Stimulated activated CD4-positive, alpha-beta T cell treated with anti-CD3 and anti-CD28 coated beads, Interleukin-12 subunit alpha, Interleukin-12 subunit beta, amount 100 ng/mL, for 24 hours (primary cell): ENCODE measurements at regions not wholly inside any gene's neighbourhood (a gene's known extent, or its start where the extent isn't known, plus 50 kb on each side); places are given as distances from the start of the nearest gene placed in this dataset.

ENCODE experiments used
- DNase-seq, 2 experiments: peaks; one replicate each; pipeline ENCODE4 v3.0.0-alpha.2; 2020; ENCODE audit warnings: low read depth in 2 of 2

DNA sequence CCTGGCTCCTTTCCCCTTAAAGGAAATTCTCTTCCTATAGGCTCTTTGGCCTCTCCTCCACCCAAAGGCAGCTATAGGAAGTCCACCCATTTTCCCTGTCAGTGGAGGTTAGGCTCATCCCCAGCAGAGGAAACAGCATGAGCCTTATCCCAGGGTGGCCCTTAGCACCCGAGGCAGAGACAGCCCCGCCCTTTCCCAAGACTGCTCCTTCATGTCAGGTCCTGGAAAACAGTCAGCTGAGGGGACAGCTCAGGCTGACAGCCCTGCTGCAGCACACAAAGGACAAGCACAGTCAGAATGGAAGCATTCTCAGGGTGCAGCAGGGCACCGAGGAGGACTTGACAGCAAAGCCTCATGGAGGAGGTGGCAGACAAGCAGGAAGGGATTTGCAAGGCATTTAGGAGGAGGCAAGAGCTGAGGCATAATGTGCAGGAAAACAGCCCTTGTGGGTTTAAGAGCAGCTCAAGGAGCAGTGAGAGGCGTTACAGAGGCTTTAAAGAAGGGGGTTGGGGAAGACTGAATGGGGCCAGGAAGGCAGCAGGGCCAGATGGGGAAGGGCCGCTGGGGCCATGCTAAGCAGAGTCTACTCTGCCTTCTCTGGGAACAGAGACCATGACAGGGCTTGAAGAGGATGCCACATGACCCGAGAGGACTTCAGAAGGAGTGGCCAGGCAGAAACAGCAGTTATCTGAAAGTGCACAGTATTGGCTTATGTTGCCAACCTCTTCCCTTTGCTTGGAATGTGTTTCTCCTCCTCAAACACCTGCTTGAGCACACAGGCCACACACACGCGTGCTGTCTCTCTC is 216.6 kb downstream of the SH3BP4 start:
- no peak for DNase-seq

DNA sequence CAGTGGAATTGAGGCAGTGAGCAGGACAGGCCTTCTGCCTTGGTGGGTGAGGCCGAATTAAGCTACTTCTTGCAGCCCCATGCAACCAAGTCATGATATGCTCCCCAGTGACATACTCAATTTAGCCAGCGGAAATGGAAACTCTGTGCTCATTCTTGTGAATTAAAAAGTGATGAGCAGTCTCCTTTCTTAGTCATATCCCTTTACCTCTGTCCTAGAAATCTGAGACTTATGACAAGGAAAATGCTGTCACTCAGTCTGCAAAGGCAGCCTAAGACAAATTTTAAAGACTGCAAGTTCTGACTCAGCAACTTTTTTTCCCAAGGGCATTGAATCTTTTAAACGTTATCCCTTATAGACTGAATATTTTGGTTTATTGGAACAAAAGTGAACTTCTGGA is 218.2 kb downstream of the SH3BP4 start:
- no peak for DNase-seq

DNA sequence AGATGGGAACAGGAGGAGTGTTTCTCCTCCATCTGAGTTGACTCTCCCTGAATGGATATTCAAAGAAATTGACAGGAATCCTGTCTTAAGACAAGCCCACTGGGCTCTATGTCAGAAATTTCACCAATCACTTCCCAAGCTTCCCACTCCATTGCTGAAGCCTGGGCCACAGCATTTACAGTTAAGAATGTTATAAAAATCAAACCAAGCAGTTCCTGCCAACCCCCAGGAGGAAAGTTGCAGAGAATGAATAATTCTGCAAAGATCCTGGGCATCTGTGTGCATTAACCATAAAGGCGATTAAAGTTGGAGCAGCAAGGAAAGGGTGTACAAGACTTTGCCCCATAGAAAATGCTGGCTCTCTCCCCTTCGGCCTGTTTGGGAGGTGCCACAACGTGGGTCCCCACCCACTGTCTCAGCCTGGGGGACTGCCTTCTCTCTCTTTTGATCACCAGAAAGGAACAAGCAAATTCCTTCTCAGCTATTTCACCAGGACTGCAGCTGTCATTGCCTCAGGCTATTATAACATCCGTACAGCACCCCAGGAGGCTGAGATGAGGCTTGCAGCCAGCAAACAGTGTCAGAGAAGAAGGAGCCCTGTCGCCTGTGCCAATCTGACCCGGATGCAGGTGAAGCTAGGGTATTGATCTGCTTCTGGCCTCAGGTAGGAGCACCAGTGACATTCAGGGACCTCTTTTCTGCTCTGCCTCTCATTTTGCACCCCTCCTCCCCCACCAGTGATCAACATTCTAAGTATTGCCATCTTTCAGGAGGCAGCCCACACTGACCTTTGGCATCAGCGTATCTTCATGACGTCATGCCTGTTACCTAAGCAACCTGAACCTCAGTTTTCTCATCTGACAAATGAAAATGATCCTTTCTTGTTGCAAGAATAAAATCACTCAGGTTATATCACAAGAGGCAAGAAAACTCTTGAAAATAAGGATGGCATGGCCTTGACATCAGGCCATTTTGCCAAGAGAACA is 219.0 kb downstream of the SH3BP4 start:
- no peak for DNase-seq

DNA sequence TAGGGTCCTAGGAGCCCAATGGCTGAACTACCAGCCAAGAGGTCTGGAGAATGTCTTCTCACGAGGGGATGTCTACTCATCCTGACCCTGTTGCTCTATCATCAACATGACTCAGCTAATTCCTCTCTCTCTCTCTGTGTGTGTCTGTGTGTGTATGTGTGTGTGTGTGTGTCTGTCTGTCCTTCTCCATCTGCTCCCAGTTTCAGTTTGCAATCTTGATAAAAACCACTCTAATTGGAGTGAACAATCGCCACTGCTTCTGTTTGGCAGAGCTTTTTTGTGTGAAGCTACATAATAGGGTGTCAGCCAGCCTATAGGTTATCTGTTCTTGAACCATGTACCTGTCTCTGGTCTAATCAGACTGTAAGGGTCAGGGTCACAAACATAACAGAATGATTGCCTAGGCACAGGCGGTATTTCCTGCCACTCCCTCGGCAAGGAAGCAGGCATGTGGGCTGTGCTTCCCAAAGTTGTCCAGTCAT is 219.8 kb downstream of the SH3BP4 start:
- DNase-seq = no peak

DNA sequence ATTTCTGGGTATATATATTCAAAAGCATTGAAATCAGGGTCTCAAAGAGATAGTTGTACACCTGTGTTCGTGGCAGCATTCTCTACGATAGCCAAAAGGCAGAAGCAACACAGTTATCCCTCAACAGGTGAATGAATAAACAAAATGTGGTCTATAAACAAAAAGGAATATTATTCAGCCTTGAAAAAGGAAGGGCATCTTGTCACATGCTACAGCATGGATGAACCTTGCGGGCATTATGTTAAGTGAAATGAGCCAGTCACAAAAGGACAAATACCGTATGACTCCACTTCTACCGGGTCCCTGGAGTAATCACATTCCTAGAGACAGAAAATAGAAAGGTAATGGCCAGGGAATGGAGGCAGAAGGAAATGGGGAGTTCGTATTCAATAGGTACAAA is 228.8 kb downstream of the SH3BP4 start:
- no peak for DNase-seq

DNA sequence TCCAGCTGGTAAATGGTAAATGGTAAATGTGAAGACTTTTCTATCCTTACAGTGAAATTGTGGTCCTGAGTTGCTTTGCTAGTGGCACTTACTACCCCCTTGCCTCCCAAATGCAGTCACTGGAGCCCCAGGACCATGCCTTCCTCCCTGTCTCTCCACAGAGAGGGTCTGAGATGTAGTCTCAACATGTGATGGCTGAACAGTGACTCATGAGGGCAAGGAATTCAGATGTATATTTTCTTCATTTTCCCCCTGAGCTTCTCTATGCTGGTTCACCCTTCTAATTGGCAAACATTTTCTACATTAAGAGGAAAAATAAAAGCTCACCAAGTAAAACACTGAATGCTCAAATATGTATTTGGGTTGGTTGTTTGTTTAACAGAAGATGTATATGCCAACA is 232.0 kb downstream of the SH3BP4 start:
- DNase-seq = no peak

DNA sequence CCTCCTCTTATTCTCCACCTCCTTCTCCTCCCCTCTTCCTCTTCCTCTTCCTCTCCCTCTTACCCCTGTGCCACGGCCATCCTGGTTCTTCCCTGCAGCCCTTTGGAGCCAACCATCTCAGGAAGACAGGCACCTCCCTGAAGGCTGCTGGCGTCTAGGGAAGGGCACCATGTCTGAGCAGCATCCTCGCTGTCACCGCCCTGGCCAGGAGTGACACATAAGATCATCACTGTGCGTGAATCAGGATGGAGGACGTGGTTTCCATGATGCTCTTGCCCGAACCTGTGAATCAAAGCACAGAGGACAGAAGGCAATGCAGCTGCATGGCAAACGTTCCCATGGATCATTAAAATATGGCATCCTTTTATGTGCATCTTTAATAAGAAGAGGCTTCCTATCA is 236.0 kb downstream of the SH3BP4 start:
- no peak for DNase-seq

DNA sequence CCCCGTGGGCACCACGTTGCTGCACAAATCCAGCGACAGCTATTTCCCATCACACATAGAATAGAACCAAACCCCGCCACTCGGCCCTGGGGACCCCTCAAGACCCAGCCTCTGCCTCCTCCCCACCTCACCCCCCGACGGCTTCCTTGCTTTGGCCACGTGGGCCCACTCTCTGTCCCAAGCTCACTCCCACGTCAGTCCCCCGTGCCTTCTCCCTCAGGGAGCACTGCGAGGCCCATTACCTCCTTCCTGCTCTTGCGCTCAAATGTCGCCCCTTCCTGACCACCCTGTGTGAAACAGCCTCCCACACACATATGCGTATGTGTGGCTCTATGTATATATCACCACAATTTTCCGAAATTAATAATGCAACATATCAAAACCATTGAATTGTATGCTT is 239.7 kb downstream of the SH3BP4 start:
- DNase-seq = no peak

DNA sequence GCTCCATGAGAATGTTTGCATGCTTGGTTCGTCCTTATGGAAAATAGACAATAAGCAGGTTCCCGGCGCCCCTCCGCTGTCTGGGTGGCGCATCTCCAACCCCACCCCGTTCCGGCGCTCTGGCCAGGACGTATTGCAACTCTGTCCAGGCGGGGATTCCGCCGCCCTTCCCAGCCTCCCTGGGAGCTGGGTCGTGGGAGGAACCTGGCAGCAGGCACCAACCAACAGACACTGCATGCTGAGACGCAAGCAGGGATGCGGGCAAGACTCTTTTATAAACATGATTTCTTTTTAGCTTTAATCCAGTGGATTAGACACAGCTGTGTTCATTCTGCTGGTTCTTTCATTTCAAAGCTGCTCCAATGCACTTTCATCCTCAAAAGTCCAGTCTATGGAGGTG is 240.2 kb downstream of the SH3BP4 start:
- DNase-seq = no peak

DNA sequence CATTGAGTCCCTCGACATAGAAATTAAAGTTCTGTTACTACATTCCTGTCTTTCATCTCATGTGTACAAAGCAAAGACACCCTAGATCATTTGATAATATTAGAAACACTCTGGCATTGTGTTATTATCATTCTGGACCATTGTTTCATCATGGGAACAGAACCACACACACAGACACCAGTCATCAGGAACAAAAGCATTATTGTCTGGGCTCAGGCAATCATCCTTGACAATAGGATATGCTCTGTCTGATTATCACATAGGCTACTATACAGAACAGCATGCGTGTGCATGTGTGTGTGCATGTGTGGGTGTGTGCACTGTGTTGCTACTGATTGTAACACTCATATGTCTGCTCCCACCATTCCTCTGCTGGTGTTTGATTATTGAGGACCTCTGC is 242.5 kb downstream of the SH3BP4 start:
- no peak for DNase-seq

DNA sequence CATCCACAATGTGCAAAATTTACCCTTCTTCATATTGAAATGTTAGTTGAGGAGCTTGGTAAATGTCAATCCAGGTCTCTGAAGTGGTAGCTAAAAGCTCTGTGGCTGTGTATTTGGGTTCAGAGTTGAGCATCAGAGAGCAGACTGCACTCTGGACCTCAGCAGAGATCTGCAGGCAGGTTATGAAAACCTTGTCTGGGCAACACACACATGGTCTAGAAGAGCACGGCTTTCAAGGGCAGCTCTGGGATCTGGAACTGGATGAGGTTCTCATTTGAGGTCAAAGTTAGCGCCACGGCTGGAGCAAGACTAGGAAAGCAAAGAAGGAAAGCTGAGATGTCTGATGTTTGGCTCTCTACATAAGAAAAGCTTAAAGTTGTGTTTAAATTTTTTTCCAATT is 243.0 kb downstream of the SH3BP4 start:
- DNase-seq = no peak

DNA sequence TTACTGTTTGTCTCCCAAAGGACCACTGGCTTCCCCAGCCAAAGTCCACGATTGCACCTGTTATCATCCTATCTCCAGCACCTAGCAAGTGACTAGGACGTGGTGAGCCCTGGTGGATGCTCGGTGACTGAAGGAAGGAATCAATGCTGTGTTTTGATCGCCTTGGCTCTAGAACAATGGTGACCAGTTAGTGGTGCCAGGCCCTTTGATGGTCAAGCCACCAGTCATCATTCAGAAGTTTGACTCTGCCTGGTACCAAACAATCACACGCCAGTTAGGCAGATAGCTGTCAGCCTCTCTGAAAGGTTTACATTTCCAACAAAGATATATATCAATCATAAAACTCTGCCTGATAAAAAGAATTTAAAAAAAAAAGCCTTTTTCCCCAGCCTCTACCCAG is 244.1 kb downstream of the SH3BP4 start:
- no peak for DNase-seq

DNA sequence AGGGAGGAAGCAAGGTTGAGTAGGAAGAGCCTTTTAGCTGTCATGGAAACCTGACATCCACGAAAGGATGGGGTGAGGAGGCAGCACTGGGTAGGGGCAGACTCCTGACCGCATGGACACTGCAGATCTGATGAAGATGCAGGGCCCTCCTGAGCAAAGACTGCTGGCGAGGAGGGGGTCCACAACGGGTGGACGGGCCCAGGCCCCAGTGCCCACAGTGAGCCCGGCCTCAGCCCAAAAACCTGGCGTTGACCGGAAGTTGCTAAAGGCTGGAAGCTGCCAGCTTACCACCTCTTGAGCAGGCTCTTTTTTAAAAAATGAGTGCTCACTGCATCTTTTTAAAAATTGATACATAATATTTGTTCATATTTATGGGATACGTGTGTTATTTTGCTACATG is 247.3 kb downstream of the SH3BP4 start:
- no peak for DNase-seq

DNA sequence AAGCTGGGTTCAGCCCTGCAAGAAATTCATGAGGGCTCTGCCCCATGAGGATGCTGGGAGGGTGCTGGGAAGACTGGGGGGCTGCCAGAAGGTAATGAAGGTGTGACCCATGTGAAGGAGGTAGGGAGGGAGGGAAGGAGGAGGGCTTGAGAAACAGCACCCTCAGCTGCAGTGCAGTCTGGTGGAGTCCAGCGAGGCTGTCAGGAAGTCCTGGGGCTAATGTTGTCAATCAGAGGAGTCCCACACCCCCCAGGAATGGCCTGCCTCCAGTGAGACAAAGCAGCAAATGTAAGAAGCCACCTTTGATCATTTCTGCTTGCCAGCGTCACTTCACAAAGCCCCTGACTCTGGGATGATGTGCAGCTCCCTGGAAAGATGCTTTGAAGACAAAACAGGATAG is 248.4 kb downstream of the SH3BP4 start:
- no peak for DNase-seq

DNA sequence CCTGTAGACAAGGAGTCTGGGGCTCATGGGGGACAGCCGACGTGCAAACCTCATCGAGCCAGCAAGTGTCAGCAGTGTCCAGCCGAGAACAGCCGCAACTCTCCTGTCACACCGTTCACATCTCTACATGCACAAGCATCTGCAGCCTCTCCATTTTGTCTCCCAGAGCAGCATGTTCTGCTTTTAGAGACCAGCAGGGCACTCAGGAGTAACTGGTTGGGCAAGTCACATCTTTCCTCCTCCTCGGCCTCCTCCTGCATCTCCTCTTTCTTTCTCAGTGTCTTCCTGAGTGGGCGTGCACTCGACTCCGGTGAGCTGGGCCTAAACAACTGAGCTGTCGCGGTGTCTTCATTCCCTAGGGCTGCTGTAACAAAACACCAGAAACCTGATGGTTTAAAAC is 249.9 kb downstream of the SH3BP4 start:
- DNase-seq = no peak

DNA sequence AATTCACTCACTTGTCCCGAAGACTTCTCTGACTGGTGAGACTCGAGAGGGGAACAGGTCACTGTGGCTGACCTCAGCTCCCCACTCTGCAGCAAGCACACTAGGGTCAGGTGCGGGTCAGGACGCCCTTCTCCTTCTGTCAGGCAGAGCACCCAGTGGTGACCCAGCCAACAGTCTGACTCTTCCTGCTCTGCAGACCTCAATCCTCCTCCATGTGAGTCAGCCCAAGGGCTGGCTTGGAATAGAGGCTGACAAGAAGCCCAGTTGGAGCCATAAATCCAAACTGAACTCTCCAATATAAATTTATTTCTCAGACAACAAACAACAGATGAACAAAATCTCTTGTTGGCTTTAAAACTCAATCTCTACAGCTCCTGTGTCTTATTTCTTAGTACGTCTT is 253.1 kb downstream of the SH3BP4 start:
- no peak for DNase-seq

DNA sequence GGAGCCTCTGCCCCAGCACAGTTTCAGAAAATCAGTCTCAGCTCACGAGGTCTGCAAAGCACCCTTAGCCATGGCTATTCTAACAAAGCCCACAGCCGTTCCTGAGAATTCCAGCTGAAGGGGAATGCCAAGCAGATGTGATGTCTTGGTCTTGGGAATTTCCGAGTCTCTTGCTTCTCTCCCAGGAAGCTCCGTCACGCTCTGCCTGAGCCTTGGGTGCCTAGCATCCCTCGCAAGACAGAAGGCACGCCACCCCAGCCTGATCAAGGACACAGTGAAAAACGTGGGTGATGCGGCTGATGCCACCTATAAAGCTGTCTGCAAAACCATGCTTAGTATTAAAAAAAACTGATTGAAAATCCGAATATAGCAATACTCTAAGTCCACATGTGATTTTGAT is 254.6 kb downstream of the SH3BP4 start:
- no peak for DNase-seq

DNA sequence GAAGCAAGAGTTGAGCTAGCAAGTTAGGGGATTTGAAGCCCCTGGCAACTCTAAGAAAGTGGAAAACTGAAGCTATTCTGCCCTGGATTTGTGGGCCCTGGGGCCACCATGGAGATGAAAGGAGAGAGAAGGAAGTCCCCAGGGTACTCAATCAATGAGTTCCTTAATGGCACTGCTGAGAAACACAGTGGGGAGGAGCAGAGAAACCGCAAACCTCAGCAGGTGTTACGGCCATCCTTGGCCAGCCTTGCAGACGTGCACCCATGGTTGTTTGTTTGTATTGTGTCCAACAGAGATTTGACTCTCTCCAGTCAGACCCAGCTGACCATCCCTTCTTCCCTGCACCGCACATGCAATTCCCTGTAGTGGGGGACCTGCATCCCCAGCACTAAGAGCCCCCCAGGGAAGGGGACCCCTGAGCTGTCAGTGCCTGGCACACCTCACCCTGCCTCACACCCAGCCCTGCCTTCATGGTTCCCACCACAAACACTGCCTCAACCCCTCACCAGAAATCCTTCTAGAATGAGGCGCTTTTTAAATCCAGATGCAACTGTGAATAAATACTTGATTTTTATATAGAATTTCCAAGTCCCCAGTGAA is 255.3 kb downstream of the SH3BP4 start:
- no peak for DNase-seq

DNA sequence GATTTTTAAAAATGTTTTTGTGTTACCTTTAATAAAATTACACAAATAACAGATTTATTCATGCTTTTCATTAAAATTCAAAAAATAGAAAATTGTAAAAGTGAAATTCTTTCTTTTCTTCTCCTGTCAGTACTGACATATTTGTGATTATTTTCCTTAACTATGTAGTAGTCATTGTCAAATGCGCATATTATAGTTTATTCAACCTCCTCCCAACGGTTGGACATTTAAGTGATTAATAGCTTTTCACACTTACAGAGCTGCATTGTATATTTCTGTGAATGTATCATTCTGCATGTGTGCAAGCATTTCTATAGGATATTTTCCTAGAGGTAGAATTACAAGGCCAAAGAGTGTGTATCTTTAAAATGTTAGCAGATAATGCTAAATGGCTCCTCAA is 259.2 kb downstream of the SH3BP4 start:
- DNase-seq = no peak

DNA sequence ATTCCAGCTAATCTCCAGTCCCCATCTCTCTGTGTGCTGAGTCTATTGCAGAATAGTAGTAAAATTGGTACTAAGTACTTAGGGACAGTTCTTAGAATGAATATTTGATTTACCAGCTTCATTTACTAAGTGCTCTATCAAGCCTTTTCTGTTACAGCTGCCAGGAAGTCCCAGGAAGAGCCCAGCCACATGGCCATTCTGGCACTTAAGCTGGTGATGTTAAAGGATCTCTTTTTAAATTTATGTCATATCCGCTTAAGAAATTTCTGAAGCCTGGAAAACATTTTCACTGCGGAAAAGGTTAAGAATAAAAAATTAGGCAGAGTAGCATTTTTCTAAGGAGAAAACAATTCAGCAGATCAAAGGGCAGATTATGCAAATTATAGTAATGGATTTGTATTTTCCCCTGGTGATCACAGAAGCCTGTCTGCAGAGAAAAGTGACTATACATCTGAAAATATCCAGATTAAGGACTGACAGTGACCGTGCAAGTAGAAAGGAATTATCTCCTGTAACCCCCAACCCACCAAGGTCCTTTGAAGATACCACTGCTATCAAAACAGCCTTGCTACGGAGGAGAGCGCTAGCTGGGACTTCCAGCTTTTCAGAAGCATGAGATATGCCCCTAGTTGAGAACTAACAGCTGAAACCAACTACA is 260.8 kb downstream of the SH3BP4 start:
- DNase-seq = no peak

DNA sequence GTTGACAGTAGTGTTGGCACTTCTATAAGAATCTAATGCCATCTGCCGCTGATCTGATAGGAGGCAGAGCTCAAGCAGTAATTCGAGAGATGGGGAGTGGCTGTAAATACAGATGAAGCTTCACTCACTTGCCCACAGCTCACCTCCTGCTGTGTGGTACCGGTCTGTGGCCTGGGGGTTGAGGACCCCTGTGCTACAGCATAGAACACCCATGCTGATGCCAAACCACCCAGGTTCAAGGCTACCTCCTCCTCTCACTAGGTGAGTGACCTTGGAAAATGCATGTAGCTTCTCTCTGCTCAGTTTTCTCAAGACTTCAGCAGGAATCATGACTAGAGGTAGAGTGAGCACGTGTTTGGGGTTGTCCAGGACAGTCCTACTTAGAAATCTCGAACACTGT is 263.4 kb downstream of the SH3BP4 start:
- DNase-seq = no peak

DNA sequence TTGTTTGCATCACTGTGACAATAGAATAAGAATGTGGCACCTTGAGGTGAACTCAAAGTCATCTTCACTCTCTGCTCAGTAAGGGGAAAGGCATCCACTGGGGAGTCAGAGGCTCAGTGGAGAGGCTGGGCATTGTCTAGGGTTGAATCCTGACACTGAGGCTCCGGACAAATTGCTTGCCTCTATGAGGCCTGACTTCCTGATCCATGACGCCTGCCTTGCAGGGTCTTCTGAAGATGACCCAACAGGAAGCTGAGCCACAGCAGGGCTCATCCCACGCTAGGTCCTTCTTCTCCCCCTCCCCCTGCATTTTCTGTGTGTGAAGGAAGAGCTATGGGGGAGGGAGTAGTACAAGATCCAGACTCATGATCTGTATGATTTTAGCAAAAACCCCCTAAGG is 265.1 kb downstream of the SH3BP4 start:
- DNase-seq = no peak
